AML-193 (cell line): ENCODE measurements at regions not wholly inside any gene's neighbourhood (a gene's known extent, or its start where the extent isn't known, plus 50 kb on each side); places are given as distances from the start of the nearest gene placed in this dataset.
"Not testable (repeated sequence)": the region's sequence is repeated elsewhere in the genome, so short reads cannot be mapped to it uniquely, and the experiment has no call there.

Experiments
- DNase-seq, 2 experiments: peaks; one replicate each; lab custom pipeline; 2025; lab: John Stamatoyannopoulos, UW

DNA sequence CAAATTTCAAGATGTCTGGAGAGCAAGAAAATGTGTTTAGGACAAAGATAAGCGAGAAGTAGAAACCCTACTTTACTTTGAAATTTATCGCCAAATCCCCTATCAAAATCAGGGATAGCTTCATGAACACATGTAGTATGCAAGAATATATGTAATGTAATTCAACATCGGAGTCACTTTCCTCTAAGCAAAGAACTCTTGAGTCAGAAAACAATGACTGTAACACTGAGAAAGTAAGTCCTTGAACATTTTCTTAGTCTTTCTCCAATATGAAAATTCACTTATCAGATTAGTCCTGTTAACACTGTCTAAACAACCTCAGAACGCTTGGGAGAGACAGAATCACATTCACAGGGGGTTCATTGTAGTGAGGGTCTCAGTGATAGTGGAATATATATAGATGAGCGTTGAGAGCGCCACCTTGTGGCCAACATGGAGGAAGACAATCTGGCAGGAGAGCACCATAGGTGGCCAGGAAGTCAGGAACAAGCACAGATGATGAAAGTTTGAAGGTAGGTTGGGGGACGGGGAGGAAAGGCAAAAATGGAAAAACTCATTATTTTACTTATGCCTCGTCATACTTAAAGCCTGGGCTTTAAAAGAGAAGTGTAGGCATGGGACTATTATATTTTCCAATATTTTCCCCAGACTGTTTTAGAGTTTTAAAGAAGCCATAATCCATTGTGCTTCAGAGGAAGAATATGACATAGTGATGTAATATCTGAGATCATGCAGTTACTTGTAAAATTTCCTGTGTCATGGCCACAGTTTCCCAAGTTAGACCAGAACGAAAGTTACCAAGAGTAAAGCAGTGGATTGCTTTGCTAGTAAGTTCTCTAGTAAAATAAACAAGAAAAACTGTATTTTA, 115.5 kb upstream of the GNAI1 start:
- DNase-seq, result peak; percentile 6 to 23

DNA sequence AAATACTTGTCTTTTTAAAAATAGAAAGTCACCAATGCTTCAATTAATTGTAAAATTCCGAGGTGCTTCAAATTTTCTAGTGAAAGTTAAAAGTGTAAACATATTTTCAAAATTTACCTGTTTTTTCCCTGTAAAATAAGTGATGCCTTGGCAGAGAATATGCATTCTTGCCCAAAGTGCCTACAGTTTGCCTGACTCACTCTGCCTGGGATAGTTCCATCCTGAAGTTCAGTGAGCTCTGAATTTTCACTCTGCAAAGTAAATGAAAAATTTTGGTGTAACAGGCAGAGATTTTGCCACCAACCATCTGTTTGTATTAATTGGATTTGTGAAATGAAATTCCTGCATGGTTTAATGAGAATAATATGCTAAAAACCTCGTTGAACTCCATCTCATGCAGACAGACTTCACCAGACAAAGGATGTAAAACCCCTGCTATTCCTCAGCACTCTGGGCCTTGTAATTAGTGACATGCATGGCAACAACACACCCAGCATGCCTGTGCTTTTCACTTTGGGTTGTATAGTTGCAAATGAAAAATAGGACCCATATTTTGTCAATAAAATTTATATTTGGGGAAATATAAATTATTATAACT, 117.4 kb upstream of the GNAI1 start:
- no peak for DNase-seq

DNA sequence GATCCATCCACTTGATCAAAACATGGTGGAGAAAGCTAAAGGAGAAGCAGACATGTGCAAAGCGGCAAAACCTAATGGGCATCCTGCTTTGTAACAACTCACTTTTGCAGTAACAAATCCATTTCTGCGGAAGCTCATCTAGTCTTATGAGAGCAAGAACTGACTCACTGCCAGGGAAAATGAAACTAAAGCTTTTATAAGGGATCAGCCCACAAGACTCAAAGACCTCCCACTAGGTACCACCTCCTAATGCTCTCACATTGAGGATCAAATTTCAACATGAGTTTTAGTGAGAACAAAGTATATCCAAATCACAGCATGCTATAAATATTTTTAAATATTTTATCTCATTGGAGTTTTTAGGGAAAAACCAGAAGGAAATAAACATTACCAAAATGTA, 120.1 kb upstream of the GNAI1 start:
- DNase-seq, result no peak

- no peak for DNase-seq
These were observed 126.6 kb upstream of the GNAI1 start for GRCh38 chr7:80008039-80008438.

GRCh38 chr7:80002865-80003264, 131.8 kb upstream of the GNAI1 start:
- no peak for DNase-seq

GRCh38 chr7:79998363-79998762, 136.3 kb upstream of the GNAI1 start:
- DNase-seq, result no peak

GRCh38 chr7:79997345-79997744, 137.3 kb upstream of the GNAI1 start:
- DNase-seq, result no peak

GRCh38 chr7:79995741-79996140, 138.9 kb upstream of the GNAI1 start:
- DNase-seq, result not testable (repeated sequence)

DNA sequence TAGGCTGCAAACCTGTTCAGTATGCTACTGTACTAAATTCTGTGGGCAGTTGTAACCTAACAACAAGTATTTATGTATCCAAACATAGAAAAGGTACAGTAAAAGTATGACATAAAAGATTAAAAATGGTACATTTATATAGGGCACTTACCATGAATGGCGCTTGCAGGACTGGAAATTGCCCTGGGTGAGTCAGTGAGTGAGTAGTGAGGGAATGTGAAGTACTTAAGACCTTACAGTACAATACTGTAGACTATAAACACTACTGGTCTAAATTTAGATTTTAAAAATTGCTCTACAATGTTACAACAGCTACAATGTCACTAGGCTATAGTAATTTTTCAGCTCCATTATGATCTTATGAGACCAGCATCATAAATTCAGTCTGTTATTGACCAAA, 146.0 kb upstream of the GNAI1 start:
- no peak for DNase-seq

DNA sequence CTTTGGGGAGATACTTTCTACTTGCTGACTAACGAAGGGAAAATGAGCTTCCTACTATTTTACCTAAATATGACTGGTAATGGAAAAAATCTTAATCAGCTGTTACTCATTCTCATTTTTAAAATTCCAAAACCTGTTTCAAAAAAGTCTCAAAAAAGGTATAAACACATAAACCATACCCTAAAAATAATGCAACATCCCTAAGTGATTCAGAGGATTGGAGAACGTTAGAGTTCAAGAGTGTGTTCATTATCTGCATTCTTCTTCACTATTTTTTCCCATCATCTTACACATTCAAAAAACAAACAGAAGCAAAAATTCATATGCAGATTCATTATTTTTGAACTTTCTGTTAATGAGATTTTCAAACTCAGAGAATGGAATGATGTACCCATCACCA, 150.4 kb upstream of the GNAI1 start:
- DNase-seq, result no peak

GRCh38 chr7:79982141-79982770, 152.4 kb upstream of the GNAI1 start:
- DNase-seq, result no peak

- DNase-seq, result no peak
These were observed 154.3 kb upstream of the GNAI1 start for GRCh38 chr7:79980376-79980775.

GRCh38 chr7:79979437-79979836, 155.2 kb upstream of the GNAI1 start:
- DNase-seq, result no peak

GRCh38 chr7:79977481-79977880, 157.2 kb upstream of the GNAI1 start:
- no peak for DNase-seq

DNA sequence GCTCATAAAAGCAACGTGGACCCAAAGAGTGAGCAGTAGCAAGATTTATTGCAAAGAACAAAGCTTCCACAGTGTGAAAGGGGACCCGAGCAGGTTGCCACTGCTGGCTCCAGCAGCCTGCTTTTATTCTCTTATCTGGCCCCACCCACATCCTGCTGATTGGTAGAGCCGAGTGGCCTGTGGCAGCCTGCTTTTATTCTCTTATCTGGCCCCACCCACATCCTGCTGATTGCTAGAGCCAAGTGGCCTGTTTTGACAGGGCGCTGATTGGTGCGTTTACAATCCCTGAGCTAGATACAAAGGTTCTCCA, 158.0 kb upstream of the GNAI1 start:
- DNase-seq, result not testable (repeated sequence)

- not testable (repeated sequence) for DNase-seq
These were observed 158.5 kb upstream of the GNAI1 start for GRCh38 chr7:79975986-79976710.

- DNase-seq, result no peak
These were observed 161.2 kb upstream of the GNAI1 start for GRCh38 chr7:79973455-79973854.

GRCh38 chr7:79971058-79971457, 163.6 kb upstream of the GNAI1 start:
- no peak for DNase-seq

GRCh38 chr7:79968894-79969293, 165.7 kb upstream of the GNAI1 start:
- DNase-seq, result no peak

DNA sequence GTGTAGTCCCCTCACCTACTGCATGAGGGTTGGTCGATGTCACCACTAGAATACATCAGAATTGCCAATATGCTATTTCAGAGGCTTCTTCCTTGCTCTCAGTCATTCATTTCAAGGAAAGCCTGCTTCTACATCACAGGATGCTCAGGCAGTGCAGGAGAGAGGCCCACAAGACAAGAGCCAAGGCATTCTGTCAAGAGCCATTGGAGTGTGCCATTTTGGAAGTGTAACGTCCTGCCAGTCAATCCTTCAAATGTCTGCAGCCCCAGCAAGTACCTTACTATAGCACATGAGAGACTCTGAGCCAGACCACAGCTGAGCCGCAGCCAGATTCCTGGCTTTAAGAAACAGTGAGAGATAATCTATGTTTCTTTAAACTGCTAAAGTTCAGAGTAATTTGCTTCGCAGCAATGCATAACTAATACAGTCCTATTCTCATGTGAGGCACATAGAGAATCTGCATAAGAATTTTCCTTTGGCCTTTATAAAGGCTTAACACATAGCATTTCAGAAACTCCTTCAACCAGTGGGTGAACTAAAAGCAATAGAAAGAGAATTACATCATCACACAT, 166.5 kb upstream of the GNAI1 start:
- DNase-seq, result no peak

DNA sequence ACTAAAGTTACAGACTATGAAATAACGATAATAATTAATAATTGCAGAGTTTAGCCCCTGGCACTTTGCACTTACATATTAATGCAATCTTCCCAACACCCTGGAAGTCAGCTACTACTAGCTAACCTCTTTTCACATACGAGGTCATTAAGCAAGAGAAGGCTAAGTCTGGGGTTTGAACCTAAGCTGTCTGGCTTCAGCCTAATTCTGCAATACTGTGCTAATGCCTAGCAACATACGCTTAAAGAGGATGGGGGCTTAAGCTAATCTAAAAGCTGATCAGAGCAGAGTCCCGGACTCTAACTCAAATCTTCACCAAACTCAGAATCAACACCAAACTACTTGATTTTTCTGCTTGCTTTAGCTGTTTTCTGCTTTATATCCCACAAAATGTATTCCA, 168.7 kb upstream of the GNAI1 start:
- no peak for DNase-seq

GRCh38 chr7:79964463-79964862, 170.2 kb upstream of the GNAI1 start:
- DNase-seq, result no peak
